Astrocyte (in vitro differentiated cells and primary cell): ENCODE measurements at regions not wholly inside any gene's neighbourhood (a gene's known extent, or its start where the extent isn't known, plus 50 kb on each side); places are given as distances from the start of the nearest gene placed in this dataset.

Source experiments
- DNase-seq: peaks from one replicate; pipeline ENCODE4 v3.0.0-alpha.2; 2010; ENCODE audit warnings: low read depth
- FAIRE-seq: peaks from 2 replicates; lab custom pipeline; 2011; peaks lifted over from hg19 to GRCh38; lab: Jason Lieb, UNC
- H2AFZ ChIP-seq: 2 replicates; pipeline ENCODE4 v1.6.0; 2012; ENCODE audit warnings: low read depth, low read length, inconsistent platforms
- H3K27ac ChIP-seq: 2 replicates; pipeline ENCODE4 v1.5.1; 2011; ENCODE audit warnings: low read depth, low read length, inconsistent platforms
- H3K27me3 ChIP-seq: 2 replicates; pipeline ENCODE4 v1.6.0; 2011; ENCODE audit warnings: low read length, inconsistent platforms; ENCODE audit not compliant: insufficient read depth
- H3K36me3 ChIP-seq: 2 replicates; pipeline ENCODE4 v1.5.1; 2011; ENCODE audit warnings: low read length, inconsistent platforms; ENCODE audit not compliant: insufficient read depth
- H3K4me1 ChIP-seq: 2 replicates; pipeline ENCODE4 v1.5.1; 2011; ENCODE audit warnings: low read length, inconsistent platforms; ENCODE audit not compliant: insufficient read depth
- H3K4me2 ChIP-seq: 2 replicates; pipeline ENCODE4 v1.6.0; 2012; ENCODE audit warnings: low read length, inconsistent platforms
- H3K4me3 ChIP-seq: 2 replicates; pipeline ENCODE4 v1.5.1; 2011; ENCODE audit warnings: low read depth, mild to moderate bottlenecking, low read length, inconsistent platforms; ENCODE audit not compliant: insufficient read depth
- H3K79me2 ChIP-seq: 2 replicates; pipeline ENCODE4 v1.6.0; 2012; ENCODE audit warnings: mild to moderate bottlenecking, low read length, inconsistent platforms; ENCODE audit not compliant: insufficient read depth
- H3K9ac ChIP-seq: 2 replicates; pipeline ENCODE4 v1.6.0; 2012; ENCODE audit warnings: mild to moderate bottlenecking, low read length, inconsistent platforms
- H3K9me3 ChIP-seq: 2 replicates; pipeline ENCODE4 v1.5.1; 2012; ENCODE audit warnings: low read depth, mild to moderate bottlenecking, low read length, inconsistent platforms; ENCODE audit not compliant: insufficient read depth
- H4K20me1 ChIP-seq: 2 replicates; pipeline ENCODE4 v1.6.0; 2012; ENCODE audit warnings: low read length, inconsistent platforms; ENCODE audit not compliant: insufficient read depth
- H3K27ac Mint-ChIP-seq: one replicate; pipeline ENCODE4 v1.8.0; 2021; ENCODE audit warnings: mild to moderate bottlenecking, mixed read lengths; ENCODE audit not compliant: unreplicated experiment
- H3K27me3 Mint-ChIP-seq: one replicate; pipeline ENCODE4 v1.8.0; 2021; ENCODE audit warnings: low read depth, mixed read lengths; ENCODE audit not compliant: unreplicated experiment
- H3K36me3 Mint-ChIP-seq: one replicate; pipeline ENCODE4 v1.8.0; 2021; ENCODE audit warnings: low read depth, mixed read lengths; ENCODE audit not compliant: unreplicated experiment
- H3K4me1 Mint-ChIP-seq: one replicate; pipeline ENCODE4 v1.8.0; 2021; ENCODE audit warnings: low read depth, mixed read lengths; ENCODE audit not compliant: unreplicated experiment
- H3K4me3 Mint-ChIP-seq: one replicate; pipeline ENCODE4 v1.8.0; 2021; ENCODE audit warnings: mild to moderate bottlenecking, moderate library complexity, mixed read lengths; ENCODE audit not compliant: unreplicated experiment
- H3K9me3 Mint-ChIP-seq: one replicate; pipeline ENCODE4 v1.8.0; 2021; ENCODE audit warnings: mild to moderate bottlenecking, mixed read lengths; ENCODE audit not compliant: unreplicated experiment
- CTCF ChIP-seq: IDR thresholded peaks from 2 replicates; pipeline ENCODE4 v1.5.1; 2011; ENCODE audit warnings: low read depth, mild to moderate bottlenecking, inconsistent platforms, low read length, moderate library complexity; ENCODE audit not compliant: insufficient read depth
- EZH2 ChIP-seq: IDR thresholded peaks from 2 replicates; pipeline ENCODE4 v1.6.1; 2012; ENCODE audit warnings: mild to moderate bottlenecking, low read length, inconsistent platforms; ENCODE audit not compliant: insufficient read depth

- no peak overlapping the region for H2AFZ ChIP-seq
- no peaks in the 10 kb centered on the region for H3K9me3 ChIP-seq
- Mint-ChIP-seq H3K27ac (no peak overlapping the region), H3K4me3 (no peak overlapping the region), H3K4me1 (no peaks in the 10 kb centered on the region), H3K9me3 (no peaks in the 10 kb centered on the region), H3K27me3 (peaks cover 34% of the 10 kb centered on the region), H3K36me3 (no peaks in the 10 kb centered on the region)
- H3K27me3 ChIP-seq: no peaks in the 10 kb centered on the region
- H3K79me2 ChIP-seq: no peaks in the 10 kb centered on the region
- no peak overlapping the region for H3K9ac ChIP-seq
- DNase-seq (no peak), FAIRE-seq (no peak)
- no peaks in the 10 kb centered on the region for H3K36me3 ChIP-seq
- H3K27ac ChIP-seq: no peak overlapping the region
- no peaks in the 10 kb centered on the region for H4K20me1 ChIP-seq
- TF ChIP-seq CTCF (no peak), EZH2 (no peak)
- H3K4me3 ChIP-seq: no peak overlapping the region
- no peaks in the 10 kb centered on the region for H3K4me1 ChIP-seq
- no peak overlapping the region for H3K4me2 ChIP-seq
These were observed 290.1 kb upstream of the HDAC4 start for GRCh38 chr2:239690651-239691631.

GRCh38 chr2:239689985-239690384 is 289.2 kb upstream of the HDAC4 start:
- Mint-ChIP-seq H3K27ac (no peak overlapping the region), H3K27me3 (peaks cover 32% of the 10 kb centered on the region), H3K9me3 (peaks cover 2% of the 10 kb centered on the region), H3K4me3 (no peak overlapping the region), H3K4me1 (no peaks in the 10 kb centered on the region), H3K36me3 (no peaks in the 10 kb centered on the region)
- Histone ChIP-seq H2AFZ (no peak overlapping the region), H3K27me3 (no peaks in the 10 kb centered on the region), H3K4me2 (no peak overlapping the region), H3K9ac (no peak overlapping the region), H3K27ac (no peak overlapping the region), H3K9me3 (no peaks in the 10 kb centered on the region), H3K36me3 (no peaks in the 10 kb centered on the region), H3K4me1 (no peaks in the 10 kb centered on the region), H3K4me3 (no peak overlapping the region), H3K79me2 (no peaks in the 10 kb centered on the region), H4K20me1 (no peaks in the 10 kb centered on the region)
- no peak for TF ChIP-seq EZH2
- TF ChIP-seq CTCF: no peak
- FAIRE-seq (no peak), DNase-seq (no peak)

- no peak overlapping the region for H3K4me2 ChIP-seq
- no peaks in the 10 kb centered on the region for H3K79me2 ChIP-seq
- H3K9me3 ChIP-seq: no peaks in the 10 kb centered on the region
- H3K4me1 ChIP-seq: no peaks in the 10 kb centered on the region
- H3K27ac ChIP-seq: no peak overlapping the region
- H3K27ac Mint-ChIP-seq: no peak overlapping the region
- no peak for TF ChIP-seq CTCF
- no peak for TF ChIP-seq EZH2
- peaks cover 35% of the 10 kb centered on the region for H3K27me3 Mint-ChIP-seq
- no peak overlapping the region for H3K9ac ChIP-seq
- H3K9me3 Mint-ChIP-seq: peaks cover 2% of the 10 kb centered on the region
- H3K36me3 ChIP-seq: no peaks in the 10 kb centered on the region
- DNase-seq: no peak
- H3K27me3 ChIP-seq: no peaks in the 10 kb centered on the region
- H4K20me1 ChIP-seq: no peaks in the 10 kb centered on the region
- H3K4me1 Mint-ChIP-seq: no peaks in the 10 kb centered on the region
- FAIRE-seq: no peak
- no peak overlapping the region for H3K4me3 ChIP-seq
- H2AFZ ChIP-seq: no peak overlapping the region
- H3K4me3 Mint-ChIP-seq: no peak overlapping the region
- no peaks in the 10 kb centered on the region for H3K36me3 Mint-ChIP-seq
These were observed 288.6 kb upstream of the HDAC4 start for GRCh38 chr2:239689410-239689809.
